ENCODE measurements at regions not wholly inside any gene's neighbourhood (a gene's known extent, or its start where the extent isn't known, plus 50 kb on each side); places are given as distances from the start of the nearest gene placed in this dataset.

- DNase-seq: no peak
Observed at GRCh38 chr2:236956641-236957040, 129.0 kb upstream of the COPS8 start.

GRCh38 chr2:236959036-236959435 lies 126.7 kb upstream of the COPS8 start:
- DNase-seq: no peak

GRCh38 chr2:236959876-236960275 lies 125.8 kb upstream of the COPS8 start:
- DNase-seq: no peak

- DNase-seq: no peak
Observed at GRCh38 chr2:236960531-236960930, 125.2 kb upstream of the COPS8 start.

- DNase-seq: no peak
Observed at GRCh38 chr2:236962816-236963215, 122.9 kb upstream of the COPS8 start.

- DNase-seq: no peak
Observed at GRCh38 chr2:236963631-236964182, 122.0 kb upstream of the COPS8 start.

- DNase-seq: no peak
Observed at GRCh38 chr2:236964291-236964690, 121.4 kb upstream of the COPS8 start.

GRCh38 chr2:236965021-236965840 lies 120.5 kb upstream of the COPS8 start:
- DNase-seq: no peak

- DNase-seq: no peak
Observed at GRCh38 chr2:236965841-236966096, 119.9 kb upstream of the COPS8 start.

GRCh38 chr2:236967499-236967783 lies 118.2 kb upstream of the COPS8 start:
- DNase-seq: no peak

GRCh38 chr2:236968101-236968879 lies 117.4 kb upstream of the COPS8 start:
- no peak for DNase-seq

- DNase-seq: no peak
Observed at GRCh38 chr2:236968880-236969534, 116.7 kb upstream of the COPS8 start.

- no peak for DNase-seq
Observed at GRCh38 chr2:236969767-236970655, 115.7 kb upstream of the COPS8 start.

GRCh38 chr2:236970656-236971010 lies 115.1 kb upstream of the COPS8 start:
- no peak for DNase-seq

- DNase-seq: peak; percentile 13
Observed at GRCh38 chr2:236971131-236971821, 114.4 kb upstream of the COPS8 start.

GRCh38 chr2:236971919-236972381 lies 113.7 kb upstream of the COPS8 start:
- no peak for DNase-seq

- peak; percentile 92 for DNase-seq
Observed at GRCh38 chr2:236972491-236973342, 113.0 kb upstream of the COPS8 start.

GRCh38 chr2:236973343-236973980 lies 112.2 kb upstream of the COPS8 start:
- no peak for DNase-seq

- DNase-seq: no peak
Observed at GRCh38 chr2:236974148-236974547, 111.5 kb upstream of the COPS8 start.

GRCh38 chr2:236974752-236975151 lies 110.9 kb upstream of the COPS8 start:
- DNase-seq: no peak

Measured in fibroblast of skin of back (primary cell).